ENCODE measurements at regions not wholly inside any gene's neighbourhood (a gene's known extent, or its start where the extent isn't known, plus 50 kb on each side); places are given as distances from the start of the nearest gene placed in this dataset.

GRCh38 chr15:66620341-66620740 is 54.5 kb upstream of the LCTL start:
- TF ChIP-seq EZH2 (IDR thresholded peaks at IDR 0.05; ENCODE audit: borderline replicate concordance, low read depth, low read length, severe bottlenecking) = no peak
- TF ChIP-seq MAX (IDR thresholded peaks at IDR 0.05; ENCODE audit: insufficient read depth, insufficient read length) = no peak
- no peak for TF ChIP-seq POLR2AphosphoS5 (IDR thresholded peaks at IDR 0.05; ENCODE audit: insufficient read depth, low read depth, low read length)
- TF ChIP-seq POLR2A (IDR thresholded peaks at IDR 0.05; ENCODE audit: low read depth, low read length) = no peak
- TF ChIP-seq MYC (IDR thresholded peaks at IDR 0.05; ENCODE audit: low read depth, low read length) = no peak
- TF ChIP-seq FOS (IDR thresholded peaks at IDR 0.05; ENCODE audit: borderline replicate concordance, insufficient read depth, low read length) = no peak
- no peak for TF ChIP-seq JUN (IDR thresholded peaks at IDR 0.05; ENCODE audit: borderline replicate concordance, insufficient read depth, insufficient read length, low read depth)
- no peak for TF ChIP-seq CTCF (IDR thresholded peaks at IDR 0.05; ENCODE audit: extremely low read depth in 1 of 2, insufficient read depth in 1 of 2, low read depth in 1 of 2, low read length in 2 of 2)
- no peak for TF ChIP-seq GATA2 (IDR thresholded peaks at IDR 0.05; ENCODE audit: insufficient read depth, insufficient read length, low read depth, low read length)
- FAIRE-seq (no peak), DNase-seq (ENCODE audit: low read depth, low spot score) (no peak)
- no peaks in the 10 kb centered on the region for H3K36me3 ChIP-seq (ENCODE audit: control insufficient read depth in 2 of 2, extremely low read depth in 1 of 2, insufficient read depth in 2 of 2, low read length in 2 of 2)
- BruUV-seq (replicated peaks) = no TSS peak
- H3K9ac ChIP-seq (replicated peaks; ENCODE audit: extremely low read depth, insufficient read depth, low read length) = no peak overlapping the region
- dilution Hi-C loops (cut with MboI; ENCODE audit: extremely low pct_ligation_motif_present, low sequenced_read_pairs) = no loop called here
- no peaks in the 10 kb centered on the region for H3K79me2 ChIP-seq (ENCODE audit: control insufficient read depth, insufficient read depth, low read length)
- no peak overlapping the region for H3K27ac ChIP-seq (ENCODE audit: insufficient read depth, low read depth, low read length)
- no peaks in the 10 kb centered on the region for H3K9me3 ChIP-seq (replicated peaks; ENCODE audit: control insufficient read depth, insufficient read depth, low read length)
- ChIA-PET CTCF (interaction anchor here (0.9 to 4.0 kb wide), 4 partner anchors 77 to 231 kb away, joined by 3 to 18 read pairs (median 6); partner anchors contain the start of gene SMAD6), POLR2A (no interaction called here)
- H3K9me1 ChIP-seq (replicated peaks; ENCODE audit: control insufficient read depth, extremely low read depth, insufficient read depth, low read length) = no peaks in the 10 kb centered on the region
- H3K4me3 ChIP-seq (replicated peaks in 1 of 3; ENCODE audit: insufficient read depth in 1 of 3, low read depth in 1 of 3, low read length in 3 of 3) = no peak overlapping the region
- H3K27me3 ChIP-seq (ENCODE audit: control insufficient read depth in 2 of 2, insufficient read depth in 2 of 2, low read length in 2 of 2) = no peaks in the 10 kb centered on the region
- no peaks in the 10 kb centered on the region for H4K20me1 ChIP-seq (replicated peaks; ENCODE audit: control insufficient read depth, extremely low read depth, insufficient read depth, low read length)
- no peak overlapping the region for H3K4me2 ChIP-seq (ENCODE audit: insufficient read depth, low read length)
- H3K4me1 ChIP-seq (ENCODE audit: control insufficient read depth, extremely low read depth, insufficient read depth, low read length) = peaks cover 41% of the 10 kb centered on the region
- intact Hi-C loops (cut with micrococcal nuclease) = no loop called here
- H2AFZ ChIP-seq (ENCODE audit: low read depth, low read length) = no peak overlapping the region

Measured in endothelial cell of umbilical vein (primary cell).